IMR-90 (cell line): ENCODE measurements at regions not wholly inside any gene's neighbourhood (a gene's known extent, or its start where the extent isn't known, plus 50 kb on each side); places are given as distances from the start of the nearest gene placed in this dataset.

Experiments used
- ATAC-seq: fragments of 200-7000 bp; cut with Tn5 transposase; 2 replicates; pipeline ENCODE4 v1.9.1; 2020; ENCODE audit warnings: low read depth, mild to moderate bottlenecking, moderate library complexity
- BruUV-seq: library from RNA; stranded (reverse); fragments of 400-500 nt; replicated peaks from 2 replicates; lab custom pipeline; 2021; lab: Mats Ljungman, UMichigan
- CTCF ChIA-PET: fragments of 300-600 bp; formaldehyde crosslinking; extraction: SDS; loops from one replicate; lab custom pipeline; 2021; ENCODE audit warnings: antibody characterized with exemption; lab: Yijun Ruan, JAX
- POLR2A ChIA-PET: fragments of 300-600 bp; sonication (Branson Sonifier 250); formaldehyde crosslinking; loops from one replicate; lab custom pipeline; 2022; ENCODE audit warnings: antibody characterized with exemption; ENCODE audit not compliant: unreplicated experiment; lab: Charles Lee
- DNase-seq: peaks from one replicate; pipeline ENCODE4 v3.0.0; 2013
- H2AFZ ChIP-seq: replicated peaks from 2 replicates; pipeline ENCODE3; 2013; ENCODE audit warnings: low read length, mild to moderate bottlenecking; ENCODE audit not compliant: poor library complexity
- H2AK5ac ChIP-seq: 2 replicates; pipeline ENCODE4 v1.6.1; 2013; ENCODE audit warnings: low read depth, low read length, inconsistent platforms
- H2AK9ac ChIP-seq: replicated peaks from 2 replicates; pipeline ENCODE3; 2013; ENCODE audit warnings: mild to moderate bottlenecking, low read depth, low read length, moderate library complexity; ENCODE audit not compliant: poor library complexity
- H2BK120ac ChIP-seq: 2 replicates; pipeline ENCODE4 v1.6.1; 2013; ENCODE audit warnings: low read depth, low read length, inconsistent platforms
- H2BK15ac ChIP-seq: 3 replicates; pipeline ENCODE4 v1.6.1; 2013; ENCODE audit warnings: low read depth, low read length, inconsistent platforms
- H2BK20ac ChIP-seq: 2 replicates; pipeline ENCODE4 v1.6.1; 2013; ENCODE audit warnings: low read depth, mild to moderate bottlenecking, inconsistent platforms, low read length, moderate library complexity
- H2BK5ac ChIP-seq: 2 replicates; pipeline ENCODE4 v1.6.1; 2013; ENCODE audit warnings: mild to moderate bottlenecking, low read depth, low read length, inconsistent platforms; ENCODE audit not compliant: poor library complexity, severe bottlenecking
- H3K14ac ChIP-seq: replicated peaks from 2 replicates; pipeline ENCODE4 v1.6.1; 2013; ENCODE audit warnings: low read depth, low read length, inconsistent platforms
- H3K18ac ChIP-seq: 2 replicates; pipeline ENCODE4 v1.6.1; 2013; ENCODE audit warnings: low read depth, low read length, control low read depth
- H3K23ac ChIP-seq: 2 replicates; pipeline ENCODE4 v1.6.1; 2013; ENCODE audit warnings: low read depth, low read length, inconsistent platforms
- H3K27ac ChIP-seq: 2 replicates; pipeline ENCODE4 v1.5.1; 2013; ENCODE audit warnings: mild to moderate bottlenecking, control low read depth, low read length; ENCODE audit not compliant: insufficient read depth
- H3K27me3 ChIP-seq: 2 replicates; pipeline ENCODE4 v1.6.1; 2013; ENCODE audit warnings: low read length; ENCODE audit not compliant: control insufficient read depth, insufficient read depth
- H3K36me3 ChIP-seq: 2 replicates; pipeline ENCODE4 v1.6.1; 2013; ENCODE audit warnings: low read length, mixed read lengths; ENCODE audit not compliant: control insufficient read depth, insufficient read depth
- H3K4ac ChIP-seq: 2 replicates; pipeline ENCODE4 v1.6.1; 2013; ENCODE audit warnings: low read depth, low read length, inconsistent platforms
- H3K4me1 ChIP-seq: 2 replicates; pipeline ENCODE4 v1.6.1; 2013; ENCODE audit warnings: low read length, mixed read lengths; ENCODE audit not compliant: control insufficient read depth, insufficient read depth
- H3K4me2 ChIP-seq: 2 replicates; pipeline ENCODE4 v1.6.1; 2013; ENCODE audit warnings: low read depth, mild to moderate bottlenecking, control low read depth, low read length, moderate library complexity
- H3K4me3 ChIP-seq: 2 replicates; pipeline ENCODE4 v1.5.1; 2013; ENCODE audit warnings: low read depth, mild to moderate bottlenecking, control low read depth, low read length, moderate library complexity; ENCODE audit not compliant: insufficient read depth
- H3K56ac ChIP-seq: 2 replicates; pipeline ENCODE4 v1.6.1; 2013; ENCODE audit warnings: low read length, inconsistent platforms; ENCODE audit not compliant: insufficient read depth; ENCODE audit errors: extremely low read depth
- H3K79me1 ChIP-seq, 2 experiments: 2 replicates each; pipeline ENCODE4 v1.6.1; 2013; ENCODE audit warnings: low read length in 2 of 2, inconsistent platforms in 1 of 2, low read depth in 1 of 2
- H3K9ac ChIP-seq: 2 replicates; pipeline ENCODE4 v1.6.1; 2013; ENCODE audit warnings: low read depth, low read length, control low read depth
- H3K9me1 ChIP-seq: 2 replicates; pipeline ENCODE4 v1.6.1; 2013; ENCODE audit warnings: low read length, inconsistent platforms; ENCODE audit not compliant: insufficient read depth
- H3K9me3 ChIP-seq: 2 replicates; pipeline ENCODE4 v1.6.1; 2013; ENCODE audit warnings: low read length; ENCODE audit not compliant: control insufficient read depth, insufficient read depth
- H4K20me1 ChIP-seq: 2 replicates; pipeline ENCODE4 v1.6.1; 2013; ENCODE audit warnings: low read length, inconsistent platforms; ENCODE audit not compliant: insufficient read depth
- H4K5ac ChIP-seq: 2 replicates; pipeline ENCODE4 v1.6.1; 2013; ENCODE audit warnings: mild to moderate bottlenecking, low read depth, low read length, control low read depth
- H4K8ac ChIP-seq, 2 experiments: 2 replicates each; pipeline ENCODE4 v1.6.1; 2013; ENCODE audit warnings: low read depth in 2 of 2, low read length in 2 of 2, control low read depth in 1 of 2, inconsistent platforms in 1 of 2
- H4K91ac ChIP-seq: 2 replicates; pipeline ENCODE4 v1.6.1; 2013; ENCODE audit warnings: low read depth, low read length, inconsistent platforms; ENCODE audit not compliant: insufficient read depth
- CHD1 ChIP-seq: IDR thresholded peaks from 2 replicates; pipeline ENCODE4 v1.6.1; 2012; ENCODE audit warnings: low read depth, low read length, improper control_type of control experiment
- CTCF ChIP-seq: conservative IDR thresholded peaks from 2 replicates; pipeline ENCODE4 v1.5.1; 2012; ENCODE audit warnings: mild to moderate bottlenecking, low read depth, low read length, improper control_type of control experiment
- ELK1 ChIP-seq: fragments of 150-350 bp; IDR thresholded peaks from 2 replicates; pipeline ENCODE4 v1.6.1; 2016; ENCODE audit warnings: low read depth, mild to moderate bottlenecking, low read length, moderate library complexity, borderline replicate concordance
- FOS ChIP-seq: fragments of 150-350 bp; IDR thresholded peaks from 2 replicates; pipeline ENCODE4 v1.6.1; 2016; ENCODE audit warnings: low read depth, low read length
- MAFK ChIP-seq: IDR thresholded peaks from 2 replicates; pipeline ENCODE4 v1.6.1; 2012; ENCODE audit warnings: low read depth, low read length, improper control_type of control experiment
- MAZ ChIP-seq: IDR thresholded peaks from 2 replicates; pipeline ENCODE4 v1.6.1; 2012; ENCODE audit warnings: low read depth, mild to moderate bottlenecking, low read length, improper control_type of control experiment, moderate library complexity, borderline replicate concordance
- NFE2L2 ChIP-seq: fragments of 150-350 bp; IDR thresholded peaks from 2 replicates; pipeline ENCODE4 v1.6.1; 2016; ENCODE audit warnings: low read depth, mild to moderate bottlenecking, low read length
- POLR2A ChIP-seq: IDR thresholded peaks from 2 replicates; pipeline ENCODE4 v1.6.1; 2012; ENCODE audit warnings: mild to moderate bottlenecking, low read depth, low read length
- RAD21 ChIP-seq: IDR thresholded peaks from 2 replicates; pipeline ENCODE4 v1.6.1; 2012; ENCODE audit warnings: low read length, improper control_type of control experiment
- WGBS, 2 experiments: methylation state at CpG; one replicate each; pipeline versions ENCODE4 v1.1.5 to v1.1.7; 2013; ENCODE audit warnings: missing lambda C conversion rate in 2 of 2; ENCODE audit not compliant: insufficient read length in 1 of 2; ENCODE audit errors: extremely low coverage in 2 of 2; 5-methylcytosine and 5-hydroxymethylcytosine counted together
- dilution Hi-C: fragments of 300-500 bp; cut with HindIII; formaldehyde crosslinking; loops from one replicate; pipeline ENCODE4 v1.14.3; 2018; ENCODE audit warnings: low sequenced_read_pairs; ENCODE audit not compliant: unreplicated experiment
- in situ Hi-C: fragments of 300-500 bp; cut with MboI; formaldehyde crosslinking; loops from 3 replicates; pipeline ENCODE4 v1.14.3; 2019; ENCODE audit warnings: low sequenced_read_pairs, inconsistent platforms, mixed read lengths
- intact Hi-C: fragments of 100-400 bp; cut with micrococcal nuclease; formaldehyde crosslinking; loops from 2 replicates; pipeline ENCODE4 v1.10.0; 2022
- TF ChIP-seq, protein P1 (sequence below): fragments of 150-350 bp; IDR thresholded peaks from 2 replicates; pipeline ENCODE4 v1.6.1; 2017; ENCODE audit warnings: mild to moderate bottlenecking, antibody characterized with exemption, low read length, low read depth

DNA sequence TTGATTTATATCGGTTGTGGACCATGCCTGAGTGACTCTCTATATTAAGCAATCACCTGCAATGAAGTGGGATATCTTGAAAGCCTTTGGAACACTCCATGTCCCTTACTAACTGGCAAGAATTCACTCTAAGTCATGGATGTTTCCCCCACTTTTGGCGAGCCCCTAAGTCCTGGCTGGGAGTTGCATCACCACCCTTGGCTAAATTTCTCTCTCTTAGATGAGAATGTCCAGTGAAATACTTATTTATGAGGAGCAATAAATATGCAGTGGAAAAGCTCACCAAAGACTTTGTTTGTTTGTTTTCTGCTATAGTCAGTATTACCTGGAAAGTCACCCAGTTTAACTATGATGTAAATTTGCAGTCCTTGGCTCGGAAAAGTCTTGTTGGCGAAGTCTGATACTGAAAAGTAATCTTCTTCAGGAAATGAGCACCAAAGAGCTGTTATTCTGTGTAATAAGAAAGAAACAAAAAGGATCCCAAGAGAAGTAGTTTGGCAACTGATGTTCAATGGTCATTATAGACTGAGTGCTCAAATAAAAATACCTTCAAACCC is 333.8 kb downstream of the DMRT2 start:
- no peak overlapping the region for H3K27ac ChIP-seq
- H4K8ac ChIP-seq, result no peak overlapping the region
- H3K4me3 ChIP-seq, result no peak overlapping the region
- no peak overlapping the region for H4K5ac ChIP-seq
- H3K4me1 ChIP-seq, result no peaks in the 10 kb centered on the region
- WGBS, 2 experiments, result no CpG with 5 or more reads among the region's 4 CpGs
- no peak overlapping the region for H3K23ac ChIP-seq
- H3K27me3 ChIP-seq, result no peaks in the 10 kb centered on the region
- no peaks in the 10 kb centered on the region for H3K36me3 ChIP-seq
- TF ChIP-seq FOS (no peak), POLR2A (no peak), ELK1 (no peak), MAFK (no peak), MAZ (no peak), RAD21 (no peak), NFE2L2 (no peak), CHD1 (no peak), CTCF (no peak)
- TF ChIP-seq, protein P1, sequence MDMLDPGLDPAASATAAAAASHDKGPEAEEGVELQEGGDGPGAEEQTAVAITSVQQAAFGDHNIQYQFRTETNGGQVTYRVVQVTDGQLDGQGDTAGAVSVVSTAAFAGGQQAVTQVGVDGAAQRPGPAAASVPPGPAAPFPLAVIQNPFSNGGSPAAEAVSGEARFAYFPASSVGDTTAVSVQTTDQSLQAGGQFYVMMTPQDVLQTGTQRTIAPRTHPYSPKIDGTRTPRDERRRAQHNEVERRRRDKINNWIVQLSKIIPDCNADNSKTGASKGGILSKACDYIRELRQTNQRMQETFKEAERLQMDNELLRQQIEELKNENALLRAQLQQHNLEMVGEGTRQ, result no peak
- no peak overlapping the region for H2BK5ac ChIP-seq
- H2BK120ac ChIP-seq, result no peak overlapping the region
- no peak overlapping the region for H2AFZ ChIP-seq
- H3K56ac ChIP-seq, result no peak overlapping the region
- no peak overlapping the region for H3K4ac ChIP-seq
- no peaks in the 10 kb centered on the region for H4K20me1 ChIP-seq
- intact Hi-C loops (no loop called here), in situ Hi-C loops (no loop called here), dilution Hi-C loops (no loop called here)
- DNase-seq (no peak), ATAC-seq (no peak)
- H3K9me1 ChIP-seq, result no peaks in the 10 kb centered on the region
- no peak overlapping the region for H2BK15ac ChIP-seq
- H2AK9ac ChIP-seq, result no peak overlapping the region
- no peak overlapping the region for H2BK20ac ChIP-seq
- peaks cover 15% of the 10 kb centered on the region for H3K9me3 ChIP-seq
- H4K91ac ChIP-seq, result no peak overlapping the region
- BruUV-seq, result no TSS peak
- CTCF ChIA-PET, result no interaction called here
- no peak overlapping the region for H3K14ac ChIP-seq
- H2AK5ac ChIP-seq, result no peak overlapping the region
- H3K4me2 ChIP-seq, result no peak overlapping the region
- no peak overlapping the region for H3K18ac ChIP-seq
- POLR2A ChIA-PET, result no interaction called here
- H3K9ac ChIP-seq, result no peak overlapping the region
- H3K79me1 ChIP-seq, result no peaks in the 10 kb centered on the region
